Esophagus squamous epithelium (tissue), 4 donors: ENCODE measurements at regions not wholly inside any gene's neighbourhood (a gene's known extent, or its start where the extent isn't known, plus 50 kb on each side); places are given as distances from the start of the nearest gene placed in this dataset.

Source experiments
- CTCF ChIP-seq, 6 experiments: fragments of 450-650 bp in 4 of 6; fragments of 200-600 bp in 2 of 6; sonication (generic) in 2 of 6; IDR thresholded peaks; one replicate each; pipeline ENCODE4 v1.5.1; 2016 to 2019; ENCODE audit warnings: antibody characterized with exemption in 6 of 6, mild to moderate bottlenecking in 4 of 6, moderate library complexity in 4 of 6
- POLR2A ChIP-seq, 4 donors: fragments of 450-650 bp; IDR thresholded peaks; one replicate each; pipeline ENCODE4 v1.6.1; 2017; ENCODE audit warnings: antibody characterized with exemption in 4 of 4, mild to moderate bottlenecking in 4 of 4, moderate library complexity in 3 of 4

GRCh38 chr18:44309185-44309584 lies 371.5 kb upstream of the SETBP1 start:
- TF ChIP-seq POLR2A (IDR thresholded peaks at IDR 0.05) (no peak), CTCF (IDR thresholded peaks at IDR 0.05) (no peak)
